ENCODE measurements at regions not wholly inside any gene's neighbourhood (a gene's known extent, or its start where the extent isn't known, plus 50 kb on each side); places are given as distances from the start of the nearest gene placed in this dataset.
"Not testable (repeated sequence)": the region's sequence is repeated elsewhere in the genome, so short reads cannot be mapped to it uniquely, and the experiment has no call there.

DNA sequence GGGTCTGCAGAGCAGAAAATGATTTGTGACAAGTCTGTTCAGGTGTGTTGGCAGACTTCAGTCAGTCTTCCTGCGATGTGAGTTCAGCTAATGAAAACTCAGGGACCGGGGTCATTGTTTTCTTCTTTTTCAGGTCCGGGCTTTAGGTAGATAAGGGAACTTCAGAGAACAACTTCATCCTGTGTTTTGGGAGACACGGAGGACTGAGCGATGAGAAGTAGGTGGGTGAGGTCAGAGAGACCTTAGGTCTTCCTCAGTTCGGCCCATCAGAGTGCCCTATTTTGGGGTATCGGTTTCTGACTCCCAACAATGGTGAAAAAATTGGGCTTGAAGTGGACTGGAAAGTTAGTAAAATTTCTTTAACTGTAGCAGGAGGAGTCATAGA lies 88.9 kb upstream of the ATF7IP2 start:
- TF ChIP-seq, protein P1, sequence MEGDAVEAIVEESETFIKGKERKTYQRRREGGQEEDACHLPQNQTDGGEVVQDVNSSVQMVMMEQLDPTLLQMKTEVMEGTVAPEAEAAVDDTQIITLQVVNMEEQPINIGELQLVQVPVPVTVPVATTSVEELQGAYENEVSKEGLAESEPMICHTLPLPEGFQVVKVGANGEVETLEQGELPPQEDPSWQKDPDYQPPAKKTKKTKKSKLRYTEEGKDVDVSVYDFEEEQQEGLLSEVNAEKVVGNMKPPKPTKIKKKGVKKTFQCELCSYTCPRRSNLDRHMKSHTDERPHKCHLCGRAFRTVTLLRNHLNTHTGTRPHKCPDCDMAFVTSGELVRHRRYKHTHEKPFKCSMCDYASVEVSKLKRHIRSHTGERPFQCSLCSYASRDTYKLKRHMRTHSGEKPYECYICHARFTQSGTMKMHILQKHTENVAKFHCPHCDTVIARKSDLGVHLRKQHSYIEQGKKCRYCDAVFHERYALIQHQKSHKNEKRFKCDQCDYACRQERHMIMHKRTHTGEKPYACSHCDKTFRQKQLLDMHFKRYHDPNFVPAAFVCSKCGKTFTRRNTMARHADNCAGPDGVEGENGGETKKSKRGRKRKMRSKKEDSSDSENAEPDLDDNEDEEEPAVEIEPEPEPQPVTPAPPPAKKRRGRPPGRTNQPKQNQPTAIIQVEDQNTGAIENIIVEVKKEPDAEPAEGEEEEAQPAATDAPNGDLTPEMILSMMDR (IDR thresholded peaks at IDR 0.05; ENCODE audit: insufficient read depth, low read depth, low read length) = no peak
- H3K27me3 ChIP-seq (ENCODE audit: control insufficient read depth, insufficient read depth, low read length) = no peaks in the 10 kb centered on the region
- POLR2A ChIA-PET = no interaction called here

DNA sequence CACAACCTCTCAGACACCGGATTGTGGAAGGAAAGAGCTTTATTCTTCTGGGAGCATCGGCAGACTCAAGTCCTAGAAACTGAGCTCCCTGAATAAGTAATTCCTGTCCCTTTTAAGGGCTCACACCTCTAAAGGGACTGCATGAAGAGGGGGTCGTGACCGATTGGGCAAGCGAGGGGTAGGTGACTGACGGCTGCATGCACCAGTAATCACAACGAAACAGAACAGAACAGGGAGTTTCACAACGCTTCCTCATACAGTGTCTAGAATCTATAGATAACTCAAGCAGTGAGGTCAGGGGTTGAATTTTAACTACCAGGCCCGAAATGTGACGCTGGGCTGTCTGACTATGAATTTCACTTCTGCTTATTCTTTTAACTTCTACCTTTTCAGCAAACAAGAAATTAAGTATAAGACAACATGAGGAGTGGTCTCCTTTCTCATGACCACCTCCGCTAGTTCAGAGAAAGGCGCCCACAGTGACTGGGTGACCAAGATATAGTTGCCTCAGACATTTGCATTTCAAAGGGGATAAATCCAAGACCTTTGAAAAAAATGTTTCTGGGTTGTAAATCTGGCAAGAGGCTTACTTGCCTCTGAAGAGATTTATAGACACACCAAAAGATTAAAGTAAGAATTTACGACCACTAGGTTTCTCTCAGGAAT lies 88.4 kb upstream of the ATF7IP2 start:
- no peaks in the 10 kb centered on the region for H3K27me3 ChIP-seq (ENCODE audit: control insufficient read depth, insufficient read depth, low read length)
- CTCF ChIA-PET = no interaction called here
- TF ChIP-seq, protein P1 (IDR thresholded peaks at IDR 0.05; ENCODE audit: insufficient read depth, low read depth, low read length) = no peak
- no peaks in the 10 kb centered on the region for H3K36me3 ChIP-seq (ENCODE audit: control insufficient read depth, insufficient read depth, low read length)
- no peak overlapping the region for H3K4me3 ChIP-seq (ENCODE audit: low read depth, low read length)
- no peak for DNase-seq (ENCODE audit: low read depth)
- POLR2A ChIA-PET = no interaction called here

More for the DNA sequence above, 88.9 kb upstream of the ATF7IP2 start:
- Histone ChIP-seq H3K36me3 (ENCODE audit: control insufficient read depth, insufficient read depth, low read length) (no peaks in the 10 kb centered on the region), H3K4me3 (ENCODE audit: low read depth, low read length) (no peak overlapping the region)
- DNase-seq (ENCODE audit: low read depth) = no peak
- CTCF ChIA-PET = no interaction called here

DNA sequence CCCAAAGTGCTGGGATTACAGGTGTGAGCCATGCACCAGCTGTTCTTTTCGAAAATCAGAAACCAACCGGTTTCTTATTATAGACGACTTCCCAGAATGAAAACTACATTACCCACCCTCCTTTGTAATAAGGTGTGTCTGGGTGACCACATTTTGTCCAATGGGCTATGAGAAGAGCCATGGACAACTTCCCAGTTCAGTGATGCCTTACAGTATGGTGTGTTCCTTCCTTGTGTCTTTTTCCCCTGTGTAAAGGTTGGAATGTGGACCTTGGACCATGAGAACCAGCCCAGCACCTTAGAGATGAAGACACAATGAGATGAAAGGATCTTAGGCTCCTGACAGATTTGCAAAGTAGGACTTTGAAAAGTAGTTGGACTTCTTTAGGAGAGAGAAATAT lies 85.0 kb upstream of the ATF7IP2 start:
- TF ChIP-seq, protein P1 (IDR thresholded peaks at IDR 0.05; ENCODE audit: insufficient read depth, low read depth, low read length) = no peak
- CTCF ChIA-PET = no interaction called here
- Histone ChIP-seq H3K27me3 (ENCODE audit: control insufficient read depth, insufficient read depth, low read length) (no peaks in the 10 kb centered on the region), H3K36me3 (ENCODE audit: control insufficient read depth, insufficient read depth, low read length) (no peaks in the 10 kb centered on the region), H3K4me3 (ENCODE audit: low read depth, low read length) (no peak overlapping the region)
- no peak for DNase-seq (ENCODE audit: low read depth)
- POLR2A ChIA-PET = no interaction called here

DNA sequence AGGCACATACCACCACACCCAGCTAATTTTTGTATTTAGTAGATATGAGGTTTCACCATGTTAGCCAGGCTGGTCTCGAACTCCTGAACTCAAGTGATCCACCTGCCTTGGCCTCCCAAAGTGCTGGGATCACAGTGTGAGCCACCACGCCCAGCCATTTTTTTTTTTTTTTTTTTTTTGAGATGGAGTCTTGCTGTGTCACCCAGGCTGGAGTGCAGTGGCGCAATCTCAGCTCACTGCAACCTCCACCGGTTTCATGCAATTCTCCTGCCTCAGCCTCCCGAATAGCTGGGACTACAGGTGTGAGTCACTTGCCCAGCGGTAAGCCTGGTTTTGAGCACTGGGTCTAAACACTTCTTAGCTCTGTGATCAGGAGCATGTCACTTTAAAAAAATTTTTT lies 84.3 kb upstream of the ATF7IP2 start:
- CTCF ChIA-PET = not testable (repeated sequence)

DNA sequence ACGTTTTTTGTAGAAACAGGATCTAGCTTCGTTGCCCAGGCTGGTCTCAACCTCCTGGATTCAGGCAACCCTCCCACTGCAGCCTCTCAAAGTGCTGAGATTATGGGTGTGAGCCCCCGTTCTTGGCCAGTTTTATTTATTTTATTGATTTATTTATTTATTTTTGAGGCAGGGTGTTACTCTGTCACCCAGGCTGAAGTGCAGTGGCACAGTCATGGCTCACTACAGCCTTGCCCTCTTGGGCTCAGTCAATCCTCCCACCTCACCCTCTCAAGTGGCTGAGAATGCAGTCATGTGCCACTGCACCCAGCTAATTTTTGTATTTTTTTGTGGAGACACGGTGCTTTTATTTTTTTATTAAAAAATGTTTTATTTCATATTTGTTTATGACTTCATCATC lies 79.9 kb upstream of the ATF7IP2 start:
- ChIA-PET CTCF (no interaction called here), POLR2A (no interaction called here)
- DNase-seq (ENCODE audit: low read depth) = no peak
- Histone ChIP-seq H3K4me3 (ENCODE audit: low read depth, low read length) (no peak overlapping the region), H3K36me3 (ENCODE audit: control insufficient read depth, insufficient read depth, low read length) (no peaks in the 10 kb centered on the region), H3K27me3 (ENCODE audit: control insufficient read depth, insufficient read depth, low read length) (no peaks in the 10 kb centered on the region)
- TF ChIP-seq, protein P1 (IDR thresholded peaks at IDR 0.05; ENCODE audit: insufficient read depth, low read depth, low read length) = no peak

More for the DNA sequence above, 84.3 kb upstream of the ATF7IP2 start:
- H3K4me3 ChIP-seq (ENCODE audit: low read depth, low read length); DNase-seq (ENCODE audit: low read depth); H3K27me3 ChIP-seq (ENCODE audit: control insufficient read depth, insufficient read depth, low read length); POLR2A ChIA-PET; H3K36me3 ChIP-seq (ENCODE audit: control insufficient read depth, insufficient read depth, low read length): not testable (repeated sequence)
